Loucy (cell line): ENCODE measurements at regions not wholly inside any gene's neighbourhood (a gene's known extent, or its start where the extent isn't known, plus 50 kb on each side); places are given as distances from the start of the nearest gene placed in this dataset.

Experiments used
- EZH2phosphoT487 ChIP-seq: fragments of 200-600 bp; IDR thresholded peaks from 2 replicates; pipeline ENCODE4 v1.6.1; 2018; ENCODE audit warnings: antibody characterized with exemption, mild to moderate bottlenecking, moderate library complexity, borderline replicate concordance
- TF ChIP-seq, protein P1 (sequence below): fragments of 200-600 bp; sonication (generic); conservative IDR thresholded peaks from 2 replicates; pipeline ENCODE4 v1.5.1; 2014; ENCODE audit warnings: mild to moderate bottlenecking, antibody characterized with exemption, low read length

DNA sequence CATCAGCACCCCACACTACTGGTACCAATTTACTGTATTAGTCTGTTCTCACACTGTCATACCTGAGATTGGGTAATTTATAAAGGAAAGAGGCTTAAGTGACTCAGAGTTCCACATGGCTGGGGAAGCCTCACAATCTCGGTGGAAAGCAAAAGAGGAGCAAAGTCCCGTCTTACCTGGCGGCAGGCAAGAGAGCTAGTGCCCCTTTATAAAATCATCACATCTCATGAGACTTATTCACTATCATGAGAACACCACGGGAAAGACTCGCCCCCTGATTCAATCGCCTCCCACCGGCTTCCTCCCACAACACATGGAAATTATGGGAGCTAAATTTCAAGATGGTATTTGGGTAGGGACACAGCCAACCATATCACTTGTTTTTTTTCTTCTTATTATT, 717.2 kb downstream of the TRIB2 start:
- TF ChIP-seq, protein P1, sequence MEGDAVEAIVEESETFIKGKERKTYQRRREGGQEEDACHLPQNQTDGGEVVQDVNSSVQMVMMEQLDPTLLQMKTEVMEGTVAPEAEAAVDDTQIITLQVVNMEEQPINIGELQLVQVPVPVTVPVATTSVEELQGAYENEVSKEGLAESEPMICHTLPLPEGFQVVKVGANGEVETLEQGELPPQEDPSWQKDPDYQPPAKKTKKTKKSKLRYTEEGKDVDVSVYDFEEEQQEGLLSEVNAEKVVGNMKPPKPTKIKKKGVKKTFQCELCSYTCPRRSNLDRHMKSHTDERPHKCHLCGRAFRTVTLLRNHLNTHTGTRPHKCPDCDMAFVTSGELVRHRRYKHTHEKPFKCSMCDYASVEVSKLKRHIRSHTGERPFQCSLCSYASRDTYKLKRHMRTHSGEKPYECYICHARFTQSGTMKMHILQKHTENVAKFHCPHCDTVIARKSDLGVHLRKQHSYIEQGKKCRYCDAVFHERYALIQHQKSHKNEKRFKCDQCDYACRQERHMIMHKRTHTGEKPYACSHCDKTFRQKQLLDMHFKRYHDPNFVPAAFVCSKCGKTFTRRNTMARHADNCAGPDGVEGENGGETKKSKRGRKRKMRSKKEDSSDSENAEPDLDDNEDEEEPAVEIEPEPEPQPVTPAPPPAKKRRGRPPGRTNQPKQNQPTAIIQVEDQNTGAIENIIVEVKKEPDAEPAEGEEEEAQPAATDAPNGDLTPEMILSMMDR: no peak
- TF ChIP-seq EZH2phosphoT487: no peak
